SK-N-SH (cell line): ENCODE measurements at regions not wholly inside any gene's neighbourhood (a gene's known extent, or its start where the extent isn't known, plus 50 kb on each side); places are given as distances from the start of the nearest gene placed in this dataset.
A peak's percentile ranks its signal among the peaks of the same experiment; 100 is the strongest.

Experiments
- EZH2phosphoT487 ChIP-seq: fragments of 200-600 bp; sonication (generic); IDR thresholded peaks from 2 replicates; pipeline ENCODE4 v1.6.1; 2017; ENCODE audit warnings: low read depth, mixed run types, mild to moderate bottlenecking, antibody characterized with exemption, moderate library complexity, borderline replicate concordance
- FOSL2 ChIP-seq: IDR thresholded peaks from 2 replicates; pipeline ENCODE4 v1.4.0; 2012; ENCODE audit warnings: low read depth, mild to moderate bottlenecking, moderate library complexity, borderline replicate concordance
- FOXM1 ChIP-seq: IDR thresholded peaks from 2 replicates; pipeline ENCODE4 v1.4.0; 2012; ENCODE audit warnings: low read depth, mild to moderate bottlenecking
- GABPA ChIP-seq: IDR thresholded peaks from 2 replicates; pipeline ENCODE4 v1.4.0; 2012; ENCODE audit warnings: low read depth, mild to moderate bottlenecking
- GATA2 ChIP-seq: sonication (generic); formaldehyde crosslinking; IDR thresholded peaks from 2 replicates; pipeline ENCODE4 v1.5.0; 2020; ENCODE audit warnings: mild to moderate bottlenecking, missing genetic modification reagents
- IRF3 ChIP-seq: fragments of 150-350 bp; IDR thresholded peaks from 2 replicates; pipeline ENCODE4 v1.6.1; 2016; ENCODE audit warnings: mild to moderate bottlenecking, low read depth, low read length
- JUND ChIP-seq: IDR thresholded peaks from 2 replicates; pipeline ENCODE4 v1.4.0; 2012
- MXI1 ChIP-seq: IDR thresholded peaks from 2 replicates; pipeline ENCODE4 v1.6.1; 2012; ENCODE audit warnings: mild to moderate bottlenecking, low read depth, low read length, improper control_type of control experiment
- NFIC ChIP-seq: IDR thresholded peaks from 2 replicates; pipeline ENCODE4 v1.4.0; 2012; ENCODE audit warnings: borderline replicate concordance
- NRF1 ChIP-seq: IDR thresholded peaks from 2 replicates; pipeline ENCODE4 v1.6.1; 2012; ENCODE audit warnings: low read depth, mild to moderate bottlenecking, low read length
- POLR2AphosphoS5 ChIP-seq: IDR thresholded peaks from 2 replicates; pipeline ENCODE4 v1.6.1; 2012; ENCODE audit warnings: low read depth, low read length
- RAD21 ChIP-seq: IDR thresholded peaks from 2 replicates; pipeline ENCODE4 v1.6.1; 2012; ENCODE audit warnings: mild to moderate bottlenecking, low read length
- REST ChIP-seq: IDR thresholded peaks from 2 replicates; pipeline ENCODE4 v1.6.1; 2012; ENCODE audit warnings: mild to moderate bottlenecking, low read depth, low read length, moderate library complexity
- RFX5 ChIP-seq: IDR thresholded peaks from 2 replicates; pipeline ENCODE4 v1.6.1; 2012; ENCODE audit warnings: mild to moderate bottlenecking, improper control_type of control experiment, low read length
- RXRA ChIP-seq: IDR thresholded peaks from 2 replicates; pipeline ENCODE4 v1.4.0; 2012; ENCODE audit warnings: low read depth, mild to moderate bottlenecking, borderline replicate concordance
- SIN3A ChIP-seq: IDR thresholded peaks from 2 replicates; pipeline ENCODE4 v1.6.1; 2012; ENCODE audit warnings: low read depth, mild to moderate bottlenecking, low read length, moderate library complexity, borderline replicate concordance
- SMC3 ChIP-seq: IDR thresholded peaks from 2 replicates; pipeline ENCODE4 v1.6.1; 2012; ENCODE audit warnings: low read depth, low read length, improper control_type of control experiment
- TAF1 ChIP-seq: IDR thresholded peaks from 2 replicates; pipeline ENCODE4 v1.6.1; 2012; ENCODE audit warnings: low read depth, mild to moderate bottlenecking, low read length, moderate library complexity, borderline replicate concordance
- TCF12 ChIP-seq: IDR thresholded peaks from 2 replicates; pipeline ENCODE4 v1.4.0; 2012
- TEAD4 ChIP-seq: IDR thresholded peaks from 2 replicates; pipeline ENCODE4 v1.4.0; 2012; ENCODE audit warnings: mild to moderate bottlenecking, borderline replicate concordance; ENCODE audit not compliant: insufficient read depth
- TF ChIP-seq, protein P1 (sequence below): fragments of 200-600 bp; sonication (generic); IDR thresholded peaks from 2 replicates; pipeline ENCODE4 v1.6.1; 2017; ENCODE audit warnings: antibody characterized with exemption, mild to moderate bottlenecking, moderate library complexity
- TF ChIP-seq, protein P2 (sequence below): IDR thresholded peaks from 2 replicates; pipeline ENCODE4; 2012
- TF ChIP-seq, protein P3 (sequence below): fragments of 150-350 bp; IDR thresholded peaks from 2 replicates; pipeline ENCODE4 v1.6.1; 2017; ENCODE audit warnings: antibody characterized with exemption, low read length, low read depth, borderline replicate concordance

DNA sequence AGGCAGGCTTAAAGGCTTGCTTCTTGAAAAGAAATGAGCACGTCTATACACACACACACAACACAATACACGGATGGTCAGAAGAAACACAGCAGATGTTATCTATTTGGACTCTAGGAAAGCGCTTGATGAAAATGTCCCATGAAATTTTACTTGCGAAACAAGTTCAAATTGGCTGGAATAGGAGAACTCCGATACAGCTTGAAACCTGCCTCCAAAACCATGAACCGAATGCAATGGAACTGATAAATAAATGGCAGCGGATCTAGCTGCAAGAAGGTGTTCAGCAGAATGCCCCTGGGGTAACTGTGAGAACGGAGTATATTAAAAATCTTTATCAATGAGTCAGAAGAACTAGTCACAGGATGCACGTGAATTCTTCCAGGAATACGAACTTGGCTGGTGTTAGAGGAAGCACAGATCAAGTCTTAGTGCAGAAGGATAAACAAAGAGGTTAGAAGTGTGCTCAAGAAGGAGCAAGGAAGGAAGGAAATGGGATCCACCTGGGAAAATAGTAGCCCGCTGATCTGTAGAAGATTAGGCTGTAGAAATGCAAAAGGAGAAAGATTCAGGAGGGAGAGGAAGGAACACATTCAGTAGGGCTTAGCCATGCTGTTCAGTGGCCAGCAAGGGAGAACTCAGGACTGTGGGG, 142.0 kb upstream of the PRKCQ start (continued):
- TF ChIP-seq, protein P1, sequence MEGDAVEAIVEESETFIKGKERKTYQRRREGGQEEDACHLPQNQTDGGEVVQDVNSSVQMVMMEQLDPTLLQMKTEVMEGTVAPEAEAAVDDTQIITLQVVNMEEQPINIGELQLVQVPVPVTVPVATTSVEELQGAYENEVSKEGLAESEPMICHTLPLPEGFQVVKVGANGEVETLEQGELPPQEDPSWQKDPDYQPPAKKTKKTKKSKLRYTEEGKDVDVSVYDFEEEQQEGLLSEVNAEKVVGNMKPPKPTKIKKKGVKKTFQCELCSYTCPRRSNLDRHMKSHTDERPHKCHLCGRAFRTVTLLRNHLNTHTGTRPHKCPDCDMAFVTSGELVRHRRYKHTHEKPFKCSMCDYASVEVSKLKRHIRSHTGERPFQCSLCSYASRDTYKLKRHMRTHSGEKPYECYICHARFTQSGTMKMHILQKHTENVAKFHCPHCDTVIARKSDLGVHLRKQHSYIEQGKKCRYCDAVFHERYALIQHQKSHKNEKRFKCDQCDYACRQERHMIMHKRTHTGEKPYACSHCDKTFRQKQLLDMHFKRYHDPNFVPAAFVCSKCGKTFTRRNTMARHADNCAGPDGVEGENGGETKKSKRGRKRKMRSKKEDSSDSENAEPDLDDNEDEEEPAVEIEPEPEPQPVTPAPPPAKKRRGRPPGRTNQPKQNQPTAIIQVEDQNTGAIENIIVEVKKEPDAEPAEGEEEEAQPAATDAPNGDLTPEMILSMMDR = no peak
- TF ChIP-seq TAF1 (no peak; the same call in 1 of the 2 replicates), NRF1 (no peak), IRF3 (no peak), GABPA (no peak), GATA2 (CRISPR knock-in tag) (no peak), FOSL2 (peak; percentile 81), REST (no peak), JUND (peak; percentile 84), EZH2phosphoT487 (no peak), RFX5 (no peak), TEAD4 (peak; percentile 73; the same call in 1 of the 2 replicates), RXRA (peak; percentile 36; the same call in 1 of the 2 replicates), MXI1 (no peak), POLR2AphosphoS5 (peak; percentile 41; the same call in 1 of the 2 replicates), NFIC (peak; percentile 79), TCF12 (peak; percentile 77), RAD21 (no peak), FOXM1 (no peak), SMC3 (no peak), SIN3A (no peak)
- TF ChIP-seq, protein P2, sequence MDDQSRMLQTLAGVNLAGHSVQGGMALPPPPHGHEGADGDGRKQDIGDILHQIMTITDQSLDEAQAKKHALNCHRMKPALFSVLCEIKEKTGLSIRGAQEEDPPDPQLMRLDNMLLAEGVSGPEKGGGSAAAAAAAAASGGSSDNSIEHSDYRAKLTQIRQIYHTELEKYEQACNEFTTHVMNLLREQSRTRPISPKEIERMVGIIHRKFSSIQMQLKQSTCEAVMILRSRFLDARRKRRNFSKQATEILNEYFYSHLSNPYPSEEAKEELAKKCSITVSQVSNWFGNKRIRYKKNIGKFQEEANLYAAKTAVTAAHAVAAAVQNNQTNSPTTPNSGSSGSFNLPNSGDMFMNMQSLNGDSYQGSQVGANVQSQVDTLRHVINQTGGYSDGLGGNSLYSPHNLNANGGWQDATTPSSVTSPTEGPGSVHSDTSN = peak; percentile 49; the same call in 1 of the 2 replicates
- TF ChIP-seq, protein P3, sequence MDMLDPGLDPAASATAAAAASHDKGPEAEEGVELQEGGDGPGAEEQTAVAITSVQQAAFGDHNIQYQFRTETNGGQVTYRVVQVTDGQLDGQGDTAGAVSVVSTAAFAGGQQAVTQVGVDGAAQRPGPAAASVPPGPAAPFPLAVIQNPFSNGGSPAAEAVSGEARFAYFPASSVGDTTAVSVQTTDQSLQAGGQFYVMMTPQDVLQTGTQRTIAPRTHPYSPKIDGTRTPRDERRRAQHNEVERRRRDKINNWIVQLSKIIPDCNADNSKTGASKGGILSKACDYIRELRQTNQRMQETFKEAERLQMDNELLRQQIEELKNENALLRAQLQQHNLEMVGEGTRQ = no peak
